ENCODE measurements at regions not wholly inside any gene's neighbourhood (a gene's known extent, or its start where the extent isn't known, plus 50 kb on each side); places are given as distances from the start of the nearest gene placed in this dataset.

- ATAC-seq, result no peak
Measured at GRCh38 chr4:20354120-20354519, 102.4 kb downstream of the SLIT2 start.

GRCh38 chr4:20356565-20356964 is 104.9 kb downstream of the SLIT2 start:
- ATAC-seq, result no peak

- no peak for ATAC-seq
Measured at GRCh38 chr4:20358110-20358509, 106.4 kb downstream of the SLIT2 start.

- ATAC-seq, result no peak
Measured at GRCh38 chr4:20359692-20360091, 108.0 kb downstream of the SLIT2 start.

- no peak for ATAC-seq
Measured at GRCh38 chr4:20362148-20362547, 110.4 kb downstream of the SLIT2 start.

- ATAC-seq, result no peak
Measured at GRCh38 chr4:20364969-20365368, 113.3 kb downstream of the SLIT2 start.

- ATAC-seq, result no peak
Measured at GRCh38 chr4:20367446-20367845, 115.7 kb downstream of the SLIT2 start.

GRCh38 chr4:20368926-20369325 is 117.2 kb downstream of the SLIT2 start:
- no peak for ATAC-seq

- ATAC-seq, result no peak
Measured at GRCh38 chr4:20370274-20370673, 118.6 kb downstream of the SLIT2 start.

- no peak for ATAC-seq
Measured at GRCh38 chr4:20376070-20376469, 124.4 kb downstream of the SLIT2 start.

GRCh38 chr4:20378181-20378580 is 126.5 kb downstream of the SLIT2 start:
- no peak for ATAC-seq

GRCh38 chr4:20381005-20381404 is 129.3 kb downstream of the SLIT2 start:
- no peak for ATAC-seq

GRCh38 chr4:20383283-20383682 is 131.6 kb downstream of the SLIT2 start:
- no peak for ATAC-seq

- ATAC-seq, result no peak
Measured at GRCh38 chr4:20383969-20384368, 132.3 kb downstream of the SLIT2 start.

GRCh38 chr4:20384456-20384855 is 132.8 kb downstream of the SLIT2 start:
- ATAC-seq, result no peak

- ATAC-seq, result no peak
Measured at GRCh38 chr4:20386001-20386740, 134.5 kb downstream of the SLIT2 start.

GRCh38 chr4:20386906-20387305 is 135.2 kb downstream of the SLIT2 start:
- no peak for ATAC-seq

- no peak for ATAC-seq
Measured at GRCh38 chr4:20391198-20391597, 139.5 kb downstream of the SLIT2 start.

- no peak for ATAC-seq
Measured at GRCh38 chr4:20391912-20392311, 140.2 kb downstream of the SLIT2 start.

GRCh38 chr4:20393486-20394100 is 141.9 kb downstream of the SLIT2 start:
- ATAC-seq, result no peak

GRCh38 chr4:20394512-20394911 is 142.8 kb downstream of the SLIT2 start:
- ATAC-seq, result no peak

- no peak for ATAC-seq
Measured at GRCh38 chr4:20395160-20395773, 143.6 kb downstream of the SLIT2 start.

GRCh38 chr4:20403290-20403689 is 151.6 kb downstream of the SLIT2 start:
- ATAC-seq, result no peak

- ATAC-seq, result no peak
Measured at GRCh38 chr4:20403846-20404245, 152.1 kb downstream of the SLIT2 start.

All from activated CD4-positive, CD25-positive, alpha-beta regulatory T cell treated with anti-CD3 and anti-CD28 coated beads, Interleukin-2, amount 50 U/mL, for 24 hours (primary cell).